ENCODE measurements at regions not wholly inside any gene's neighbourhood (a gene's known extent, or its start where the extent isn't known, plus 50 kb on each side); places are given as distances from the start of the nearest gene placed in this dataset.

DNA sequence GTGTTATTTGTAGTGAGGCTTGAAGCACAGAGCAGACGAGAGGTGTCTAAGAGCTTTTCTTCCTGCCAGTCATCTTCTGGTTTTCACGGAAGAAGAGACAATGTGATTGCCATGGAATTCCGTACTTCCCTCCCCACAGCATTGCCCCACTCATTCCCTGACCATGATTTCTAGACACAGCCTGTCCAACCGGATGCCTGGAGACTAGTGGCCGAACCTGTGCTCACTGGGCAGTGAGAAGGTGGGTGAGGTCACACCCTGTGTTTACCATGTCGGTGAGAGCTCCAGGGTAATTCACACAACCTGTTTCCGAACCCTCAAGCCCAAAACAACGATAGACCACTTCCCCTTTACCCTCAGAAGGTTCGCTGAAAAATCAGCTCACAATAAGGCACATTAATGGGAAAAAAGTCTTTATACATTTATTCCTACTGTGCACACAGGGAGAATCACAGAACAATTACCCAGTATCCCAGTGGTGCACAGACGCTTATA, 271.9 kb upstream of the FMN2 start:
- TF ChIP-seq, protein P1, sequence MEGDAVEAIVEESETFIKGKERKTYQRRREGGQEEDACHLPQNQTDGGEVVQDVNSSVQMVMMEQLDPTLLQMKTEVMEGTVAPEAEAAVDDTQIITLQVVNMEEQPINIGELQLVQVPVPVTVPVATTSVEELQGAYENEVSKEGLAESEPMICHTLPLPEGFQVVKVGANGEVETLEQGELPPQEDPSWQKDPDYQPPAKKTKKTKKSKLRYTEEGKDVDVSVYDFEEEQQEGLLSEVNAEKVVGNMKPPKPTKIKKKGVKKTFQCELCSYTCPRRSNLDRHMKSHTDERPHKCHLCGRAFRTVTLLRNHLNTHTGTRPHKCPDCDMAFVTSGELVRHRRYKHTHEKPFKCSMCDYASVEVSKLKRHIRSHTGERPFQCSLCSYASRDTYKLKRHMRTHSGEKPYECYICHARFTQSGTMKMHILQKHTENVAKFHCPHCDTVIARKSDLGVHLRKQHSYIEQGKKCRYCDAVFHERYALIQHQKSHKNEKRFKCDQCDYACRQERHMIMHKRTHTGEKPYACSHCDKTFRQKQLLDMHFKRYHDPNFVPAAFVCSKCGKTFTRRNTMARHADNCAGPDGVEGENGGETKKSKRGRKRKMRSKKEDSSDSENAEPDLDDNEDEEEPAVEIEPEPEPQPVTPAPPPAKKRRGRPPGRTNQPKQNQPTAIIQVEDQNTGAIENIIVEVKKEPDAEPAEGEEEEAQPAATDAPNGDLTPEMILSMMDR (IDR thresholded peaks at IDR 0.05; ENCODE audit: low read length): no peak
- no peak for TF ChIP-seq EZH2 (optimal IDR thresholded peaks at IDR 0.05; ENCODE audit: low read depth, low read length)
